H1 (cell line): ENCODE measurements at regions not wholly inside any gene's neighbourhood (a gene's known extent, or its start where the extent isn't known, plus 50 kb on each side); places are given as distances from the start of the nearest gene placed in this dataset.

ENCODE experiments used
- CHD7 ChIP-seq: fragments of 300-600 bp; sonication (generic); IDR thresholded peaks from 2 replicates; pipeline ENCODE4 v1.7.1; 2012; ENCODE audit warnings: low read length, moderate library complexity, mild to moderate bottlenecking, inconsistent platforms; ENCODE audit not compliant: insufficient replicate concordance

GRCh38 chr2:226413498-226414130 lies 386.0 kb downstream of the IRS1 start (continued):
- no peak for TF ChIP-seq CHD7
